ENCODE measurements at regions not wholly inside any gene's neighbourhood (a gene's known extent, or its start where the extent isn't known, plus 50 kb on each side); places are given as distances from the start of the nearest gene placed in this dataset.

DNA sequence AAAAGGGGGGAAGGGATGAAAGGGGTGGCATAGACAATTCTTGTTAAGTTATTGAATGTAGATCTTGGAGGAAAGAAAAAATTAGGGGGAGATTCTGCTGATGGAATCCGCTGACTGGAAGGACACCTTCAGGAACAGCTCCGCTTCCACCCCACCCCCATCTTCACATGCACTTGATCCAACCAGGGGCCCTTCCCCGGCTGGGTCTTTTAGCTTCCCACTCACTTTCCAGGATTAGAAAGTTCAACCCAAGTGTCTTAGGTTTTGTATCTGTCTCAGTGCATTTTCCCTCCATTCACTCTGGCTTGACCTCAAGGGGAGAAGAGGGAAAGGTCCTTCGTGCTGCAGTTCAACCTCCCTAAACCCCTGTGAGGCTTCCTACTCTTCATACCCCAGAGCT lies 141.4 kb downstream of the IRS2 start:
- TF ChIP-seq, protein P1, sequence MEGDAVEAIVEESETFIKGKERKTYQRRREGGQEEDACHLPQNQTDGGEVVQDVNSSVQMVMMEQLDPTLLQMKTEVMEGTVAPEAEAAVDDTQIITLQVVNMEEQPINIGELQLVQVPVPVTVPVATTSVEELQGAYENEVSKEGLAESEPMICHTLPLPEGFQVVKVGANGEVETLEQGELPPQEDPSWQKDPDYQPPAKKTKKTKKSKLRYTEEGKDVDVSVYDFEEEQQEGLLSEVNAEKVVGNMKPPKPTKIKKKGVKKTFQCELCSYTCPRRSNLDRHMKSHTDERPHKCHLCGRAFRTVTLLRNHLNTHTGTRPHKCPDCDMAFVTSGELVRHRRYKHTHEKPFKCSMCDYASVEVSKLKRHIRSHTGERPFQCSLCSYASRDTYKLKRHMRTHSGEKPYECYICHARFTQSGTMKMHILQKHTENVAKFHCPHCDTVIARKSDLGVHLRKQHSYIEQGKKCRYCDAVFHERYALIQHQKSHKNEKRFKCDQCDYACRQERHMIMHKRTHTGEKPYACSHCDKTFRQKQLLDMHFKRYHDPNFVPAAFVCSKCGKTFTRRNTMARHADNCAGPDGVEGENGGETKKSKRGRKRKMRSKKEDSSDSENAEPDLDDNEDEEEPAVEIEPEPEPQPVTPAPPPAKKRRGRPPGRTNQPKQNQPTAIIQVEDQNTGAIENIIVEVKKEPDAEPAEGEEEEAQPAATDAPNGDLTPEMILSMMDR (IDR thresholded peaks at IDR 0.05; ENCODE audit: insufficient read depth, low read length, poor library complexity, severe bottlenecking) = no peak
- Histone ChIP-seq H3K4me3 (replicated peaks; ENCODE audit: low read depth, low read length) (no peak overlapping the region), H3K36me3 (ENCODE audit: control insufficient read depth, insufficient read depth, low read length) (no peaks in the 10 kb centered on the region), H3K27me3 (replicated peaks; ENCODE audit: control insufficient read depth, insufficient read depth, low read length) (no peaks in the 10 kb centered on the region)
- no peak for DNase-seq (ENCODE audit: extremely low read depth, insufficient read length)

DNA sequence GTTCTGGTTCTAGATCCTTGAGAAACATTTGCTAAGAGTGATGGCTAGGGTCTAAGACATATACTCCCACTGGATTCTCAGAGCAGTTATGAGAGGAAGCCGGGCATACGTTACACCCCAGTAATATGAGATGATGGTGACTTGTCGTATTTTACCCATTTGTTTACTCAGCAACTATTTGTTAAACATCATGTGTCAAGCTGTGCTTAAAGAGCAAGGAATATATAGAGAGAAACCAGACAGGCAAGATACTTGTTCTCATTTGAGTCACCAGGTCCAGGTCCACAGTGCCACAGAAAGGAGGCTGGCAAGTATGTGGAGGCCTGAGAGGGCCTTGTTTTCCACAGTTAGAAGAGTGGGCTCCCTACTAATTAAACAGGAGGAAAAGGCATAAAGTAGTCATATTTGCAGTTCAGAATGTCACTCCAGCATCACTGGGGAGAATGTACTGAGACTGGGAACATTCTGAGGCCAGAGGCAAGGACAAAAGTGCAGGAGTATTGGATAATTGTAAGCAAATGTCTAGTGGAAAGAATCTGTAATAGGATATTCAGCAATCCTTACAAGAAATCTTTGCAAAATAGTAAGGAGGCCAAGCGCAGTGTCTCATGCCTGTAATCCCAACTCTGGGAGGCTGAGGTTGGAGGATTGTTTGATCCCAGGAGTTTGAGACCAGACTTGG lies 142.2 kb downstream of the IRS2 start:
- Histone ChIP-seq H3K27me3 (replicated peaks; ENCODE audit: control insufficient read depth, insufficient read depth, low read length) (no peaks in the 10 kb centered on the region), H3K36me3 (ENCODE audit: control insufficient read depth, insufficient read depth, low read length) (no peaks in the 10 kb centered on the region), H3K4me3 (replicated peaks; ENCODE audit: low read depth, low read length) (no peak overlapping the region)
- no peak for DNase-seq (ENCODE audit: extremely low read depth, insufficient read length)
- TF ChIP-seq, protein P1 (IDR thresholded peaks at IDR 0.05; ENCODE audit: insufficient read depth, low read length, poor library complexity, severe bottlenecking) = no peak

DNA sequence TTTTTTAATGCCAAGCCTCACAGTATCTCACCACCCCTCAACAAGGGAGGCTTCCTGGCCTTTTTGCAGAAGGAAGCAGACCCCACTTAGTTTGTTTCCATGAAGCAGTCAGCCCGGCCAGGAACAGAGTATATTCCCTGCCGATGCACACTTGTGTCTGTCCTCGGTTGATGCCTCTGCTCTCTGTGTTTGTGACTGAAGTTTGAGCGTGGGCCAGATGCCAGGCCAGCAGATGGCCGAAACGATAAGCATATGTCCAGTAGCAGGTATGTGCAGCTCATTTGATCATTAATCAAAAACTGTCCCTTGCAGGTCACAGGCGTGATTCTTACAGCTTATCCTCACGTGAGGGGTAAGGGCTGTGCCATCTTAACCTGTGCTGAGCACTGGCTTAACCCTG lies 144.0 kb downstream of the IRS2 start:
- DNase-seq (ENCODE audit: extremely low read depth, insufficient read length) = no peak
- H3K4me3 ChIP-seq (replicated peaks; ENCODE audit: low read depth, low read length) = no peak overlapping the region
- TF ChIP-seq, protein P1 (IDR thresholded peaks at IDR 0.05; ENCODE audit: insufficient read depth, low read length, poor library complexity, severe bottlenecking) = no peak
- no peaks in the 10 kb centered on the region for H3K36me3 ChIP-seq (ENCODE audit: control insufficient read depth, insufficient read depth, low read length)
- H3K27me3 ChIP-seq (replicated peaks; ENCODE audit: control insufficient read depth, insufficient read depth, low read length) = no peaks in the 10 kb centered on the region

DNA sequence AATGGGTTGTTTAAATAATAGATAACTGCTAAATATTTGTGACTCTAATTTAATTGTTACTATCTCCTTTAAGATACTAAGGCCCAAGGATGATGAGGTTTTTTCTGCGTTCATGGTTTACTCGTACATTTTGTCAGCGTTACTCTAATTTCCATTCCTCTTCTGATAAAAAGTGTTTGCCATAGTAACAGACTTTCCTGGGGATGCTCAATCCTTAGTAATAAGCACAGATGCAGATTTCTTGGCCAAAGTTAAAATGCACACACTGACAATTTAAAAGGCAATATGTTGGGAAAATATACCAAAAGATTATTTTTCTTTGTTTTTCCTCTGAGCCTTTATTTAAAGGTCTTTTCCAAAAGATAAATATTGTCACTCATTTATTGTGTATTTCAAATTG lies 149.6 kb downstream of the IRS2 start:
- no peak overlapping the region for H3K4me3 ChIP-seq (replicated peaks; ENCODE audit: low read depth, low read length)
- no peaks in the 10 kb centered on the region for H3K36me3 ChIP-seq (ENCODE audit: control insufficient read depth, insufficient read depth, low read length)
- H3K27me3 ChIP-seq (replicated peaks; ENCODE audit: control insufficient read depth, insufficient read depth, low read length) = no peaks in the 10 kb centered on the region
- TF ChIP-seq, protein P1 (IDR thresholded peaks at IDR 0.05; ENCODE audit: insufficient read depth, low read length, poor library complexity, severe bottlenecking) = no peak
- no peak for DNase-seq (ENCODE audit: extremely low read depth, insufficient read length)

DNA sequence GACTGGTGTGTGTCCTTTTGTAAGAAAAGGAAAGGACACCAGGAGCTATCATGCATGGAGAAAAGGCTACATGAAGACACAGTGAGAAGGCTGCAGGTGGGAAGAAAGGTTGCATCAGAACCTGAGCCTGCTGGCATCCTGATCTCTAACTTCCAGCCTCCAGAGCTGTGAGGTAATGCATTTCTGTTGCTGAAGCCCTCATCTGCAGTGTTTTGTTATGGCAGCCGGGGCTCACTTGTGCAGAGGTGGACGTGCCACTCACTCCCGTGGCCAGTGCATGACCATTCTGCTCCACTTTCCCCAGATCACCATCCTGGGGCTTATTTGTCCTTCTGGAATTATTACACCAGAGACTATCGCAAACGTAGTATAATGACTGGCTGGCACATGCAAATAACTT lies 155.3 kb downstream of the IRS2 start:
- H3K36me3 ChIP-seq (ENCODE audit: control insufficient read depth, insufficient read depth, low read length) = no peaks in the 10 kb centered on the region
- TF ChIP-seq, protein P1 (IDR thresholded peaks at IDR 0.05; ENCODE audit: insufficient read depth, low read length, poor library complexity, severe bottlenecking) = no peak
- no peak overlapping the region for H3K4me3 ChIP-seq (replicated peaks; ENCODE audit: low read depth, low read length)
- H3K27me3 ChIP-seq (replicated peaks; ENCODE audit: control insufficient read depth, insufficient read depth, low read length) = no peaks in the 10 kb centered on the region
- no peak for DNase-seq (ENCODE audit: extremely low read depth, insufficient read length)

DNA sequence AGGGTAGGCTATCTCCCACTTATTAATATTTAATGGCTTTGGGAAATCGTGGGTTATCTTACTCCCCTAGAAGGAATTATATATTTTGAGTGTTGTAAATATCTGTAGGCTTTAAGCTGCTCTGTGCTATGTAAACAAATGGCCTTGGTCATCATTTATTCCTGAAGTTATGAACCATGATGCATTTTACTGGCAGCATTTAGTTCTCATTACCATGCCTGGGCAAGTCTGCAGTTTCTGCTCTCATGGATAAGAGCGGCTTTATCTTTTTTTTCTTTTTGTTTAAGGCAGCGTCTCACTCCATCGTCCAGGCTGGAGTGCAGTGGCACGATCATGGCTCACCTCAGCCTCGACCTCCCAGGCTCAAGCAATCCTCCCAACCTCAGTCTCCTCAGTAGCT lies 156.1 kb downstream of the IRS2 start:
- Histone ChIP-seq H3K36me3 (ENCODE audit: control insufficient read depth, insufficient read depth, low read length) (no peaks in the 10 kb centered on the region), H3K27me3 (replicated peaks; ENCODE audit: control insufficient read depth, insufficient read depth, low read length) (no peaks in the 10 kb centered on the region), H3K4me3 (replicated peaks; ENCODE audit: low read depth, low read length) (no peak overlapping the region)
- no peak for DNase-seq (ENCODE audit: extremely low read depth, insufficient read length)
- TF ChIP-seq, protein P1 (IDR thresholded peaks at IDR 0.05; ENCODE audit: insufficient read depth, low read length, poor library complexity, severe bottlenecking) = no peak
